PC-3 (cell line): ENCODE measurements at regions not wholly inside any gene's neighbourhood (a gene's known extent, or its start where the extent isn't known, plus 50 kb on each side); places are given as distances from the start of the nearest gene placed in this dataset.

ENCODE experiments used
- ATAC-seq: fragments of 200-7000 bp; cut with Tn5 transposase; 2 replicates; pipeline ENCODE4 v1.9.1; 2020; ENCODE audit warnings: mild to moderate bottlenecking, moderate library complexity
- BruUV-seq: library from RNA; stranded (reverse); fragments of 400-500 nt; replicated peaks from 2 replicates; lab custom pipeline; 2021; lab: Mats Ljungman, UMichigan
- CTCF ChIA-PET: fragments of 300-600 bp; sonication (Branson Sonifier 250); formaldehyde crosslinking; loops from one replicate; lab custom pipeline; 2022; ENCODE audit warnings: antibody characterized with exemption; lab: Charles Lee
- POLR2A ChIA-PET: fragments of 300-600 bp; sonication (Branson Sonifier 250); formaldehyde crosslinking; loops from one replicate; lab custom pipeline; 2022; ENCODE audit warnings: antibody characterized with exemption; ENCODE audit not compliant: unreplicated experiment; lab: Charles Lee
- DNase-seq: peaks from one replicate; pipeline ENCODE4 v3.0.0-alpha.2; 2015
- H2AFZ ChIP-seq: fragments of 300-600 bp; sonication (generic); 2 replicates; pipeline ENCODE4 v1.6.0; 2016; ENCODE audit warnings: antibody characterized with exemption, low read length
- H3F3A ChIP-seq: fragments of 300-600 bp; sonication (generic); one replicate; pipeline ENCODE4 v1.6.0; 2017; ENCODE audit warnings: antibody characterized with exemption, low read length, control low read depth, mild to moderate bottlenecking; ENCODE audit not compliant: unreplicated experiment
- H3K27ac ChIP-seq: fragments of 300-600 bp; sonication (generic); 2 replicates; pipeline ENCODE4 v1.5.1; 2016; ENCODE audit warnings: mild to moderate bottlenecking, low read length
- H3K27me3 ChIP-seq: fragments of 300-600 bp; sonication (generic); 2 replicates; pipeline ENCODE4 v1.6.1; 2016; ENCODE audit warnings: low read length, mixed read lengths
- H3K36me3 ChIP-seq: fragments of 300-600 bp; sonication (generic); 2 replicates; pipeline ENCODE4 v1.6.1; 2016; ENCODE audit warnings: low read depth, mixed run types, low read length, mixed read lengths
- H3K4me1 ChIP-seq: fragments of 300-600 bp; sonication (generic); 2 replicates; pipeline ENCODE4 v1.5.1; 2016; ENCODE audit warnings: low read length; ENCODE audit not compliant: insufficient read depth
- H3K4me2 ChIP-seq: fragments of 300-600 bp; sonication (generic); 2 replicates; pipeline ENCODE4 v1.6.0; 2016; ENCODE audit warnings: low read length
- H3K4me3 ChIP-seq: fragments of 300-600 bp; sonication (generic); 2 replicates; pipeline ENCODE4 v1.5.1; 2016; ENCODE audit warnings: mild to moderate bottlenecking, low read length, mixed read lengths
- H3K79me2 ChIP-seq: fragments of 300-600 bp; sonication (generic); 2 replicates; pipeline ENCODE4 v1.6.1; 2017; ENCODE audit warnings: low read length, mixed read lengths
- H3K9ac ChIP-seq: fragments of 300-600 bp; sonication (generic); 2 replicates; pipeline ENCODE4 v1.6.0; 2016; ENCODE audit warnings: mild to moderate bottlenecking, low read length
- H3K9me2 ChIP-seq: fragments of 300-600 bp; sonication (generic); replicated peaks from 2 replicates; pipeline ENCODE4 v1.6.1; 2016; ENCODE audit warnings: mixed run types, low read length, mixed read lengths
- H3K9me3 ChIP-seq: fragments of 300-600 bp; sonication (generic); 2 replicates; pipeline ENCODE4 v1.6.1; 2016; ENCODE audit warnings: low read length, mixed read lengths
- H4K20me1 ChIP-seq: fragments of 300-600 bp; sonication (generic); 2 replicates; pipeline ENCODE4 v1.6.1; 2016; ENCODE audit warnings: low read length, mixed read lengths
- EZH2 ChIP-seq: fragments of 300-600 bp; sonication (generic); IDR thresholded peaks from one replicate; pipeline ENCODE4 v1.6.1; 2017; ENCODE audit warnings: antibody characterized with exemption, mild to moderate bottlenecking, low read length; ENCODE audit not compliant: unreplicated experiment
- EZH2phosphoT487 ChIP-seq: fragments of 300-600 bp; sonication (generic); IDR thresholded peaks from 2 replicates; pipeline ENCODE4 v1.6.1; 2018; ENCODE audit warnings: mild to moderate bottlenecking, antibody characterized with exemption, low read length, borderline replicate concordance
- intact Hi-C: fragments of 100-400 bp; cut with micrococcal nuclease; formaldehyde crosslinking; loops from 2 replicates; pipeline ENCODE4 v1.9.0; 2023
- TF ChIP-seq, protein P1 (sequence below): fragments of 300-600 bp; sonication (generic); conservative IDR thresholded peaks from 2 replicates; pipeline ENCODE4 v1.5.1; 2017; ENCODE audit warnings: antibody characterized with exemption, low read depth, mild to moderate bottlenecking, low read length

DNA sequence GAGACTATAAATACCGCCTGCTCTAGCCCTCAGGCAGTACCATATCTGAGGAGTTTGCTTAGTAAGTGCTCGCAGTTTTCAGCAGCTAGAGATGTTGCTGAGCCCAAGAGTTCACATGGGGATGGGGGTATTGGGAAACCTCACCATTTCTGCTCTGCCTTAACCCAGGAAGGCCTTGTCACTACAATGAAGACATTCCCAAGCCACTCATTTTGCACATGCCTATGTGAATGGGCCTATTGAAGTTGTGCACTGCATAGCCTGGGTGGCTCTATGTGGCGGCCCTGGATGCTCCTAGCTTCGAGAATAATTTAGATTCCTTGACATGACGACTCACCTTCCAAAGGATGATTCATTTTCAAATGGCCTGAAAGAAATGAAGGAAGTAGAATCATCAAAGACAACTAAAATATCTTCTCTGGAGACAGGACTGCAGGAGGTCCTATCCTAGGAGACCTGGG lies 163.4 kb downstream of the ADAMTS15 start:
- no peaks in the 10 kb centered on the region for H3K36me3 ChIP-seq
- peaks cover 17% of the 10 kb centered on the region for H3K4me1 ChIP-seq
- H3K9me3 ChIP-seq, result no peaks in the 10 kb centered on the region
- H3K27ac ChIP-seq, result no peak overlapping the region
- H2AFZ ChIP-seq, result no peak overlapping the region
- intact Hi-C loops, result no loop called here
- no peaks in the 10 kb centered on the region for H3K9me2 ChIP-seq
- no peak overlapping the region for H3K4me2 ChIP-seq
- H3K4me3 ChIP-seq, result no peak overlapping the region
- POLR2A ChIA-PET, result no interaction called here
- H3K27me3 ChIP-seq, result no peaks in the 10 kb centered on the region
- H3F3A ChIP-seq, result no peaks in the 10 kb centered on the region
- no TSS peak for BruUV-seq
- no peaks in the 10 kb centered on the region for H3K79me2 ChIP-seq
- no peak overlapping the region for H3K9ac ChIP-seq
- no peak for TF ChIP-seq EZH2phosphoT487
- H4K20me1 ChIP-seq, result no peaks in the 10 kb centered on the region
- CTCF ChIA-PET, result no interaction called here
- peak; percentile 67 for ATAC-seq
- peak; percentile 52 for DNase-seq

DNA sequence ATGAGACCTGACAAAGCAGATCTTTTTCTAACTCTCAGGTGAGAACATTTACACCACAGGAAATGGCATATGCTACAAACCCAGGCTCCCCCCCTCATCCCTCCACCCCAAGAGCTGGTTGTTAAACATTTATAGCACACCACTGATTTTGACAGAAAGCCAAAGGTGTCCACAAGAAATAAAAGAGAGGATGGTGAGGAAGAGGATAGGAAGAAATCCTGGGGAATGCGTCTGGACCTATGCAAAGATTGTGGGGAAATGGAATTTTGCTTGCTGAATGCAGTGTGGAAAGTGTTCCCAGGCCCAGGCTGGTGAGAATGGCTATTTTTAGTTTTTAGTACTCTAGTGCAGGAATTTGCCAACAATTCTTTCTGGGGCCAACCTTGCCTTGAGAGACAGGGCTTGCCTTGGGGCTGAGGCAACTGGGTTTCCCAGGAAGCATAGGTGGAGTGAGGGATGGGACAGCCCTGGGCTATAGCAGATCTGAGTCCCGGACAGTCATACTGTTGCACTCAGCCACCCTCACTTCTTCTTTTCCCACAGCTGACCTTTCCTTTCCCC lies 163.9 kb downstream of the ADAMTS15 start:
- DNase-seq, result no peak
- Histone ChIP-seq H3K9me3 (no peaks in the 10 kb centered on the region), H3K27me3 (no peaks in the 10 kb centered on the region), H3K9me2 (no peaks in the 10 kb centered on the region), H3F3A (no peaks in the 10 kb centered on the region), H3K79me2 (no peaks in the 10 kb centered on the region), H3K4me3 (no peak overlapping the region), H2AFZ (no peak overlapping the region), H3K4me1 (peaks cover 12% of the 10 kb centered on the region), H3K27ac (no peak overlapping the region), H3K4me2 (no peak overlapping the region), H3K36me3 (no peaks in the 10 kb centered on the region), H4K20me1 (no peaks in the 10 kb centered on the region), H3K9ac (no peak overlapping the region)
- no peak; the same call in 1 of the 2 replicates for ATAC-seq
- POLR2A ChIA-PET, result no interaction called here
- intact Hi-C loops, result no loop called here
- CTCF ChIA-PET, result no interaction called here
- no TSS peak for BruUV-seq
- TF ChIP-seq EZH2phosphoT487 (no peak), EZH2 (no peak)
- TF ChIP-seq, protein P1, sequence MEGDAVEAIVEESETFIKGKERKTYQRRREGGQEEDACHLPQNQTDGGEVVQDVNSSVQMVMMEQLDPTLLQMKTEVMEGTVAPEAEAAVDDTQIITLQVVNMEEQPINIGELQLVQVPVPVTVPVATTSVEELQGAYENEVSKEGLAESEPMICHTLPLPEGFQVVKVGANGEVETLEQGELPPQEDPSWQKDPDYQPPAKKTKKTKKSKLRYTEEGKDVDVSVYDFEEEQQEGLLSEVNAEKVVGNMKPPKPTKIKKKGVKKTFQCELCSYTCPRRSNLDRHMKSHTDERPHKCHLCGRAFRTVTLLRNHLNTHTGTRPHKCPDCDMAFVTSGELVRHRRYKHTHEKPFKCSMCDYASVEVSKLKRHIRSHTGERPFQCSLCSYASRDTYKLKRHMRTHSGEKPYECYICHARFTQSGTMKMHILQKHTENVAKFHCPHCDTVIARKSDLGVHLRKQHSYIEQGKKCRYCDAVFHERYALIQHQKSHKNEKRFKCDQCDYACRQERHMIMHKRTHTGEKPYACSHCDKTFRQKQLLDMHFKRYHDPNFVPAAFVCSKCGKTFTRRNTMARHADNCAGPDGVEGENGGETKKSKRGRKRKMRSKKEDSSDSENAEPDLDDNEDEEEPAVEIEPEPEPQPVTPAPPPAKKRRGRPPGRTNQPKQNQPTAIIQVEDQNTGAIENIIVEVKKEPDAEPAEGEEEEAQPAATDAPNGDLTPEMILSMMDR, result no peak

DNA sequence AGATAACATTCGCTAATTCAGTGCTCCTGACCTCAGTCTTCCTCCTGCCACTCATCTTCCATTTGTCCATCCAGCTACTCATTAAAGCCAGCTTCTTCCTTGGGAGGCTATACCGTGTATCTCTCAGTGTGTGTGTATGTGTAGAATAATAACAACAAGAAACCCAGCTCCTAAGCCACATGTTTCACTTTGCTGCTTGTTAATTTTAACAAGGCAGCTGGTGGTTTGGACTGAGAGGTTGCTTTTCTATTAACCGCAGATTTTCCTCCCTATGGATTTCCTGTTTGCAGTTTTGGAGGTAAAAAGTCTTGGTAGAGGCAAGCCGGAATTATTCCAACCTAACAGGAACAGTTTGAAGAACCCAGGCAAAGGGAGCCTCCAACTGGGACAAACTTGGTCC lies 165.0 kb downstream of the ADAMTS15 start:
- ATAC-seq, result no peak
- Histone ChIP-seq H4K20me1 (no peaks in the 10 kb centered on the region), H3K79me2 (no peaks in the 10 kb centered on the region), H3K9ac (no peak overlapping the region), H3K9me3 (no peaks in the 10 kb centered on the region), H3K36me3 (no peaks in the 10 kb centered on the region), H2AFZ (no peak overlapping the region), H3K27ac (no peak overlapping the region), H3F3A (no peaks in the 10 kb centered on the region), H3K4me1 (peaks cover 10% of the 10 kb centered on the region), H3K4me3 (no peak overlapping the region), H3K4me2 (no peak overlapping the region), H3K27me3 (no peaks in the 10 kb centered on the region), H3K9me2 (no peaks in the 10 kb centered on the region)
- no TSS peak for BruUV-seq
- CTCF ChIA-PET, result no interaction called here
- POLR2A ChIA-PET, result no interaction called here
- DNase-seq, result no peak
- intact Hi-C loops, result no loop called here
- TF ChIP-seq EZH2phosphoT487, result no peak
- TF ChIP-seq, protein P1, result no peak
- no peak for TF ChIP-seq EZH2
